PFSK-1 (cell line): ENCODE measurements at regions not wholly inside any gene's neighbourhood (a gene's known extent, or its start where the extent isn't known, plus 50 kb on each side); places are given as distances from the start of the nearest gene placed in this dataset.

Experiments
- FOXP2 ChIP-seq: optimal IDR thresholded peaks from 2 replicates; pipeline ENCODE3; 2011; ENCODE audit warnings: borderline replicate concordance, control low read depth, inconsistent platforms; ENCODE audit not compliant: insufficient read depth; ENCODE audit errors: extremely low read length, extremely low read depth
- POLR2AphosphoS5 ChIP-seq: IDR thresholded peaks from 2 replicates; pipeline ENCODE4 v1.6.1; 2012; ENCODE audit warnings: low read depth, mild to moderate bottlenecking, control low read depth, low read length, moderate library complexity
- SIN3A ChIP-seq: IDR thresholded peaks from 2 replicates; pipeline ENCODE4 v1.6.1; 2012; ENCODE audit warnings: mild to moderate bottlenecking, low read length, moderate library complexity, borderline replicate concordance; ENCODE audit not compliant: insufficient read depth

- TF ChIP-seq POLR2AphosphoS5 (no peak), SIN3A (no peak), FOXP2 (no peak)
These were observed 569.1 kb upstream of the TBX3 start for GRCh38 chr12:115253049-115253448.
